SU-DHL-6 (cell line): ENCODE measurements at regions not wholly inside any gene's neighbourhood (a gene's known extent, or its start where the extent isn't known, plus 50 kb on each side); places are given as distances from the start of the nearest gene placed in this dataset.

Experiments used
- CTCF ChIP-seq: fragments of 200-600 bp; sonication (generic); IDR thresholded peaks from one replicate; pipeline ENCODE4 v1.5.1; 2017; ENCODE audit warnings: antibody characterized with exemption, mild to moderate bottlenecking, low read length, moderate library complexity; ENCODE audit not compliant: insufficient read depth, poor library complexity, severe bottlenecking
- EZH2phosphoT487 ChIP-seq: fragments of 200-600 bp; sonication (generic), shearing (Covaris generic); conservative IDR thresholded peaks from 2 replicates; pipeline ENCODE4 v1.6.1; 2018; ENCODE audit warnings: mild to moderate bottlenecking, antibody characterized with exemption, low read length, moderate library complexity, mixed read lengths

GRCh38 chr13:48806522-48806921, 152.8 kb downstream of the CYSLTR2 start:
- TF ChIP-seq CTCF, result no peak
- no peak for TF ChIP-seq EZH2phosphoT487
